ENCODE measurements at regions not wholly inside any gene's neighbourhood (a gene's known extent, or its start where the extent isn't known, plus 50 kb on each side); places are given as distances from the start of the nearest gene placed in this dataset.

GRCh38 chr13:86937316-86937715 lies 733.9 kb upstream of the SLITRK5 start:
- Histone ChIP-seq H3K4me1 (no peaks in the 10 kb centered on the region), H3K4me3 (no peak overlapping the region), H3K9me3 (no peaks in the 10 kb centered on the region), H3K27ac (no peak overlapping the region), H3K36me3 (no peaks in the 10 kb centered on the region), H3K9ac (ENCODE audit: low read depth in 2 of 2, low read length in 2 of 2) (no peak overlapping the region), H3K27me3 (no peaks in the 10 kb centered on the region)
- no peak for DNase-seq
- intact Hi-C loops (cut with DNase I): no loop called here
- TF ChIP-seq CTCF (IDR thresholded peaks at IDR 0.05): no peak

- H3K9me3 ChIP-seq: no peaks in the 10 kb centered on the region
- no peaks in the 10 kb centered on the region for H3K27me3 ChIP-seq
- H3K4me3 ChIP-seq: no peak overlapping the region
- H3K36me3 ChIP-seq: no peaks in the 10 kb centered on the region
- no peaks in the 10 kb centered on the region for H3K4me1 ChIP-seq
- no peak for DNase-seq
- H3K9ac ChIP-seq (ENCODE audit: low read depth in 2 of 2, low read length in 2 of 2): no peak overlapping the region
- intact Hi-C loops (cut with DNase I): no loop called here
- TF ChIP-seq CTCF (IDR thresholded peaks at IDR 0.05): no peak
- H3K27ac ChIP-seq: no peak overlapping the region
These were observed 725.6 kb upstream of the SLITRK5 start for GRCh38 chr13:86945584-86945983.

DNA sequence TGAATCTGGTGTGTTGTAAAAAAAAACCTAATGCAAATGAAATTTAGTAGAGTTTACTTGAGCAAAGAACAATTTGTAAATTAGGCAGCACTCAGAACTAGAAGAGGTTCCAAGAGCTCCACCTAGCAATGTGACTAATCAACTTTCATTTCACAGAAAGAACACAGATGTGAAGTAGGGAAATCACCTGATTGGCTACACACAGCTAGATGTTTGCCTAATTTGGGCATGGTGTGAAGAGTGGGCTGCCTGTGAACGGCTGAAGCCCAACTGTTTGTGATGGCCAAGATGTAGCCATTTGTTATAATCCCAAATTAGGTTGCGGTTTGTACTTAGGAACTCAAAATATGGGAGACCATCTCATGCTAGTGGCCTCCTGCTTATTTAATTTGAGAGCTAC lies 724.4 kb upstream of the SLITRK5 start:
- Histone ChIP-seq H3K27me3 (no peaks in the 10 kb centered on the region), H3K9me3 (no peaks in the 10 kb centered on the region), H3K4me3 (no peak overlapping the region), H3K27ac (no peak overlapping the region), H3K4me1 (no peaks in the 10 kb centered on the region), H3K9ac (ENCODE audit: low read depth in 2 of 2, low read length in 2 of 2) (no peak overlapping the region), H3K36me3 (no peaks in the 10 kb centered on the region)
- no peak for TF ChIP-seq CTCF (IDR thresholded peaks at IDR 0.05)
- intact Hi-C loops (cut with DNase I): no loop called here
- DNase-seq: no peak

DNA sequence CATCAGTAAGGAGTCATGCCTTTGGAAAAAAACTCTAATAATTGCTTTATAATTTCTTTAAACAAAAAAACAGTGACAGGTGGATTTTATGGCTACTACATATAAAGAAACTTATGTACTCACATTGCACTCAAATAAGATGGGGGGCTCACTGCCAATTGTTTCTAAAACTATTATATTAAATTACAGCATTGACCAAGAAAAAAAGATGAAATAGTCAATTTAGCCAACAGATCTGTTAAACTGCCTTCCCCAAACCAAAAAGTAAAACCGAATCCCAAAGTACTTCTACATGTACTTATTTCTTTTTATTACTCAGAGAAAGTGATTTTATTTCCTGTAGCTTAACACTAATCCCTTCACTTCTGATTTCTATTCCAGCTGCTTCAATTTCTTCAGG lies 716.8 kb upstream of the SLITRK5 start:
- Histone ChIP-seq H3K27me3 (no peaks in the 10 kb centered on the region), H3K36me3 (no peaks in the 10 kb centered on the region), H3K4me3 (no peak overlapping the region), H3K4me1 (no peaks in the 10 kb centered on the region), H3K9me3 (no peaks in the 10 kb centered on the region), H3K27ac (no peak overlapping the region), H3K9ac (ENCODE audit: low read depth in 2 of 2, low read length in 2 of 2) (no peak overlapping the region)
- DNase-seq: no peak
- intact Hi-C loops (cut with DNase I): no loop called here
- TF ChIP-seq CTCF (IDR thresholded peaks at IDR 0.05): no peak

GRCh38 chr13:86960876-86961275 lies 710.3 kb upstream of the SLITRK5 start:
- DNase-seq: no peak

More at GRCh38 chr13:86960876-86961275, 710.3 kb upstream of the SLITRK5 start:
- Histone ChIP-seq H3K4me3 (no peak overlapping the region), H3K9ac (ENCODE audit: low read depth in 2 of 2, low read length in 2 of 2) (no peak overlapping the region), H3K27me3 (no peaks in the 10 kb centered on the region), H3K36me3 (no peaks in the 10 kb centered on the region), H3K27ac (no peak overlapping the region), H3K9me3 (no peaks in the 10 kb centered on the region), H3K4me1 (no peaks in the 10 kb centered on the region)
- no peak for TF ChIP-seq CTCF (IDR thresholded peaks at IDR 0.05)
- intact Hi-C loops (cut with DNase I): no loop called here

Data from colonic mucosa (tissue), 4 donors.